HepG2 (cell line): ENCODE measurements at regions not wholly inside any gene's neighbourhood (a gene's known extent, or its start where the extent isn't known, plus 50 kb on each side); places are given as distances from the start of the nearest gene placed in this dataset.

ENCODE experiments used
- ATAC-seq: fragments of 200-7000 bp; cut with Tn5 transposase; 3 replicates; pipeline ENCODE4 v1.9.1; 2020; ENCODE audit warnings: mild to moderate bottlenecking, moderate library complexity
- BruUV-seq: library from RNA; stranded (reverse); fragments of 400-500 nt; replicated peaks from 2 replicates; lab custom pipeline; 2021; lab: Mats Ljungman, UMichigan
- CTCF ChIA-PET: fragments of 300-600 bp; formaldehyde crosslinking; extraction: SDS; loops from one replicate; lab custom pipeline; 2021; ENCODE audit warnings: low total read pairs, inconsistent platforms, low intra/inter-chr PET ratio; lab: Yijun Ruan, JAX
- POLR2A ChIA-PET: fragments of 350-600 bp; sonication (Branson Sonifier 250); formaldehyde crosslinking; loops from one replicate; lab custom pipeline; 2020; ENCODE audit warnings: antibody characterized with exemption, inconsistent platforms; lab: Yijun Ruan, JAX
- DNase-seq: peaks from one replicate; pipeline ENCODE4 v3.0.0-alpha.2; 2015; ENCODE audit warnings: low spot score
- FAIRE-seq: peaks from 3 replicates; lab custom pipeline; 2011; peaks lifted over from hg19 to GRCh38; lab: Jason Lieb, UNC
- H2AFZ ChIP-seq: one replicate; pipeline ENCODE4 v1.6.1; 2011; ENCODE audit warnings: low read length, inconsistent platforms
- H3K27ac ChIP-seq: fragments of 300-600 bp; 3 replicates; pipeline ENCODE4 v1.8.0; 2011; ENCODE audit warnings: mixed run types, mild to moderate bottlenecking, mixed read lengths, low read length, inconsistent platforms; ENCODE audit not compliant: insufficient read depth; ENCODE audit errors: extremely low read length
- H3K27me3 ChIP-seq, 2 experiments: fragments of 200-600 bp in 1 of 2; 2 replicates in 1 of 2; 3 replicates in 1 of 2; pipeline versions ENCODE4 v1.6.0 to v1.8.0; 2011; ENCODE audit warnings: low read length in 2 of 2, mild to moderate bottlenecking in 2 of 2, moderate library complexity in 2 of 2, inconsistent platforms in 1 of 2; ENCODE audit not compliant: insufficient read depth in 2 of 2, control insufficient read depth in 1 of 2
- H3K36me3 ChIP-seq, 2 experiments: fragments of 200-600 bp in 1 of 2; replicated peaks in 1 of 2; 2 replicates in 1 of 2; 3 replicates in 1 of 2; pipeline versions ENCODE4 v1.5.1 to v1.8.0; 2011; ENCODE audit warnings: low read length in 2 of 2, inconsistent platforms in 1 of 2; ENCODE audit not compliant: insufficient read depth in 2 of 2, control insufficient read depth in 1 of 2
- H3K4me1 ChIP-seq: 2 replicates; pipeline ENCODE4 v1.5.1; 2012; ENCODE audit warnings: low read length, inconsistent platforms; ENCODE audit not compliant: insufficient read depth
- H3K4me2 ChIP-seq: 2 replicates; pipeline ENCODE4 v1.6.0; 2011; ENCODE audit warnings: low read depth, low read length, inconsistent platforms
- H3K4me3 ChIP-seq, 3 experiments: fragments of 200-600 bp in 1 of 3; sonication (generic), shearing (Covaris generic) in 1 of 3; replicated peaks in 1 of 3; 2 replicates each; pipeline ENCODE4 v1.5.1; 2011 to 2016; ENCODE audit warnings: low read length in 3 of 3, inconsistent platforms in 2 of 3, low read depth in 2 of 3, mild to moderate bottlenecking in 2 of 3, control low read depth in 1 of 3, mixed read lengths in 1 of 3; ENCODE audit not compliant: insufficient read depth in 1 of 3
- H3K79me2 ChIP-seq: one replicate; pipeline ENCODE4 v1.6.1; 2011; ENCODE audit warnings: low read length, inconsistent platforms; ENCODE audit not compliant: insufficient read depth
- H3K9ac ChIP-seq: 2 replicates; pipeline ENCODE4 v1.6.0; 2011; ENCODE audit warnings: mild to moderate bottlenecking, low read depth, low read length, inconsistent platforms; ENCODE audit not compliant: insufficient read depth
- H3K9me3 ChIP-seq: 2 replicates; pipeline ENCODE4 v1.5.1; 2012; ENCODE audit warnings: mild to moderate bottlenecking, low read length
- H4K20me1 ChIP-seq: 2 replicates; pipeline ENCODE4 v1.6.0; 2011; ENCODE audit warnings: inconsistent platforms, mild to moderate bottlenecking, low read length, moderate library complexity; ENCODE audit not compliant: insufficient read depth
- ATF4 ChIP-seq, 2 experiments: fragments of 450-650 bp in 1 of 2; sonication (generic) in 1 of 2; formaldehyde crosslinking; IDR thresholded peaks; 2 replicates each; pipeline versions ENCODE4 v1.5.0 to v1.8.0; 2020 to 2022; ENCODE audit warnings: mild to moderate bottlenecking in 1 of 2, missing genetic modification reagents in 1 of 2
- ELF4 ChIP-seq: sonication (generic); formaldehyde crosslinking; IDR thresholded peaks from 2 replicates; pipeline ENCODE4 v1.5.0; 2020; ENCODE audit warnings: missing genetic modification reagents, mild to moderate bottlenecking, moderate library complexity, borderline replicate concordance
- KLF12 ChIP-seq: sonication (generic); formaldehyde crosslinking; IDR thresholded peaks from 2 replicates; pipeline ENCODE4 v1.4.0; 2020; ENCODE audit warnings: missing genetic modification reagents, borderline replicate concordance
- MLXIP ChIP-seq: sonication (generic); formaldehyde crosslinking; IDR thresholded peaks from 2 replicates; pipeline ENCODE4 v1.9.0; 2021; ENCODE audit warnings: missing genetic modification reagents, borderline replicate concordance
- NFE2L2 ChIP-seq: fragments of 150-350 bp; IDR thresholded peaks from 2 replicates; pipeline ENCODE4 v1.6.1; 2014; ENCODE audit warnings: low read length
- POGK ChIP-seq: sonication (generic); formaldehyde crosslinking; conservative IDR thresholded peaks from 2 replicates; pipeline ENCODE4 v1.8.0; 2022; ENCODE audit warnings: mild to moderate bottlenecking, moderate library complexity, missing genetic modification reagents
- POGZ ChIP-seq: sonication (generic); formaldehyde crosslinking; IDR thresholded peaks from 2 replicates; pipeline ENCODE4 v1.4.0; 2020; ENCODE audit warnings: mild to moderate bottlenecking, missing genetic modification reagents
- ZFP91 ChIP-seq: sonication (generic); formaldehyde crosslinking; IDR thresholded peaks from 2 replicates; pipeline ENCODE4 v1.9.0; 2022; ENCODE audit warnings: missing genetic modification reagents, mild to moderate bottlenecking, borderline replicate concordance
- ZMYM3 ChIP-seq: sonication (generic); formaldehyde crosslinking; IDR thresholded peaks from 2 replicates; pipeline ENCODE4 v1.5.1; 2020; ENCODE audit warnings: mild to moderate bottlenecking, missing genetic modification reagents
- ZNF780A ChIP-seq: sonication (generic); formaldehyde crosslinking; IDR thresholded peaks from 2 replicates; pipeline ENCODE4 v1.8.0; 2022; ENCODE audit warnings: mild to moderate bottlenecking, missing genetic modification reagents, moderate library complexity
- WGBS: methylation state at CpG from one replicate; pipeline ENCODE4 v1.1.6; 2017; ENCODE audit warnings: low lambda C conversion rate; 5-methylcytosine and 5-hydroxymethylcytosine counted together
- in situ Hi-C: cut with HindIII; loops from 2 replicates; pipeline ENCODE4 v1.10.0; 2017; ENCODE audit warnings: low pct_unique_long_range_greater_than_20kb; ENCODE audit not compliant: extremely low pct_ligation_motif_present
- intact Hi-C: fragments of 100-400 bp; cut with micrococcal nuclease; formaldehyde crosslinking; loops from one replicate; pipeline ENCODE4 v1.10.0; 2022; ENCODE audit not compliant: unreplicated experiment

- BruUV-seq, result no TSS peak
- ChIA-PET POLR2A (no interaction called here), CTCF (no interaction called here)
- Histone ChIP-seq H3K27ac (no peak overlapping the region), H3K4me2 (no peak overlapping the region), H3K4me1 (no peaks in the 10 kb centered on the region), H3K4me3 (no peak overlapping the region), H4K20me1 (no peaks in the 10 kb centered on the region), H3K9ac (no peak overlapping the region), H3K9me3 (no peaks in the 10 kb centered on the region), H3K27me3 (no peaks in the 10 kb centered on the region), H3K36me3 (no peaks in the 10 kb centered on the region), H2AFZ (no peak overlapping the region), H3K79me2 (no peaks in the 10 kb centered on the region)
- no peak for FAIRE-seq
- no peak for ATAC-seq
- 6% methylated on average over 3 of the region's 3 CpGs for WGBS
- TF ChIP-seq ZNF780A (CRISPR knock-in tag) (no peak), POGZ (no peak), MLXIP (CRISPR knock-in tag) (no peak), NFE2L2 (no peak), ZFP91 (CRISPR knock-in tag) (no peak), ELF4 (CRISPR knock-in tag) (no peak), ZMYM3 (CRISPR knock-in tag) (no peak), KLF12 (no peak), POGK (CRISPR knock-in tag) (no peak), ATF4 (CRISPR knock-in tag; IDR thresholded peaks at IDR 0.05) (no peak)
- in situ Hi-C loops, result no loop called here
- intact Hi-C loops, result no loop called here
- no peak for DNase-seq
These were observed 625.8 kb downstream of the BRINP3 start for GRCh38 chr1:189851806-189852367.
